Right lung (tissue), 2 donors: ENCODE measurements at regions not wholly inside any gene's neighbourhood (a gene's known extent, or its start where the extent isn't known, plus 50 kb on each side); places are given as distances from the start of the nearest gene placed in this dataset.

Experiments used
- DNase-seq, 2 donors: peaks; one replicate each; pipeline ENCODE4 v3.0.0-alpha.2; 2013

- no peak for DNase-seq
These were observed 490.7 kb upstream of the SULF2 start for GRCh38 chr20:48276021-48276342.

DNA sequence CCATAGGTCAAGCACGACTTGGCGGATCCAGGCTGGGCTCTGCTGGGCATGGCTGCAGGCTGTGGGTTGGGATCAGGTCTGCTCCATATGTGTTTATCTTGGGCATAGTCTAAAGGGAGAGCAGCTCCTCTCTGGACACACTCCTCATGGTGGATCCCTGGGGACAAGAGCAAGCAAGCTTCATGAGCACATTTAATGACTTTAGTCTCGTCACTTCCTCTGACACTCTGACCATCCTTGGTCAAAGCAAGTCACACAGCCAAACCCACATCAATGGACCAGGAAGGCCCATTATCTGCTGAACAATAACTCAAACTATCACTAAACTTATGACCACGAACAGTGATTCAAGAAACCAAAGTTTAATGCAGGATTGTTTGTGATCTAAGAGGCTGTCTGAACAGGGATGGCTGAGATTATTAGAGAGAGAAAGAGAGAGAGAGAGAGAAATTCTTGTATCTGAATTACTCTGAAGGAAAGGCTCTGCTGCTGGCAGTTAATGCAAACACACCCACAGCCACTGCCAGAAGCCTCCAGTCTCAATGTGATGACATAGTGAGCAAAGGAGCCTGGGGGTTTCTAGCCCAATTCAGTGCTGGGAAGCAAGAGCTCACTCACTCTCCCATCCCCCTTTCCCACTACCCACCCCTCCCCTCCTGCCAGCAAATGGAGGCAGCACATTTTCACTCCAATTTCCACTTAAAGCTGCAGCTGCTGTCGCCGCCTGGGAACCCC is 490.2 kb upstream of the SULF2 start:
- no peak for DNase-seq

GRCh38 chr20:48273843-48274242 is 488.6 kb upstream of the SULF2 start:
- no peak for DNase-seq

GRCh38 chr20:48270885-48271284 is 485.6 kb upstream of the SULF2 start:
- no peak for DNase-seq

- DNase-seq: no peak
These were observed 482.8 kb upstream of the SULF2 start for GRCh38 chr20:48267860-48268633.

DNA sequence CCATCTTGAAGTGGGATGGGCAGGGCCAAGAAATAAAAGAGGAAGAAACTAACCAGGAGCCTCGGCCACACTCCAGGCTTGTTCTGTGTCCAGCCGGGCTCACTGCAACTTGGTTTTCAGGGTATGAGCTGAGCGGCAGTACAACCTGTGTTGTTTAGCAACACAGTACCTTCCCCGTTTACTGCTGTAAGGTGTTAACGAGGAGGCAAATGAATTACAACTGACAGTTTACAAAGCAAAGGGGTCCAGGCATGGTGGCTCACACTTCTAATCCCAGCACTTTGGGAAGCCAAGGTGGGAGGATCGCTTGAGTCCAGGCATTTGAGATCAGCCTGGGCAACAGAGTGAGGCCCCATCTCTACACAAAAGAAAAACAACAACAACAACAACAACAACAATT is 481.3 kb upstream of the SULF2 start:
- DNase-seq: no peak

GRCh38 chr20:48265791-48266190 is 480.5 kb upstream of the SULF2 start:
- DNase-seq: no peak

GRCh38 chr20:48262955-48263354 is 477.7 kb upstream of the SULF2 start:
- DNase-seq: no peak

DNA sequence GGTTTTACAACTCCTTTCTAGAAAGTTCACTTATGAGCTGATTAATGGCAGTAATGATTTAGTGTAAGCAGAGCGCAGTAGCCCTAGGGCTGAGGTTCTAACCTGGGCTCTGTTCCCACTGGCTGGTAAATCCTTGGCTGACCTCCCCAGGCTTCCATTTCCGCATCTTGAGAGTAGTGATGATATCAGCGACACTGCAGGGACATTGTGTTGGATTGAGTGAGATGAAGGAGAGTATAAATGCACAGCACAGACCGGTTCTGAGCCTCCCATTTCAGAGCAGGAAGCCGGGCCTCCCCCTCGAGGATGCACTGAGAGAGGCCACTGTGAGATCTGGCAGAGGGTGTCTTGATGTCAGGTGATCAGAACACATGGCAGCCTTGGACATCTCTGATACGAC is 477.2 kb upstream of the SULF2 start:
- DNase-seq: no peak

- no peak for DNase-seq
These were observed 476.2 kb upstream of the SULF2 start for GRCh38 chr20:48261398-48261910.

DNA sequence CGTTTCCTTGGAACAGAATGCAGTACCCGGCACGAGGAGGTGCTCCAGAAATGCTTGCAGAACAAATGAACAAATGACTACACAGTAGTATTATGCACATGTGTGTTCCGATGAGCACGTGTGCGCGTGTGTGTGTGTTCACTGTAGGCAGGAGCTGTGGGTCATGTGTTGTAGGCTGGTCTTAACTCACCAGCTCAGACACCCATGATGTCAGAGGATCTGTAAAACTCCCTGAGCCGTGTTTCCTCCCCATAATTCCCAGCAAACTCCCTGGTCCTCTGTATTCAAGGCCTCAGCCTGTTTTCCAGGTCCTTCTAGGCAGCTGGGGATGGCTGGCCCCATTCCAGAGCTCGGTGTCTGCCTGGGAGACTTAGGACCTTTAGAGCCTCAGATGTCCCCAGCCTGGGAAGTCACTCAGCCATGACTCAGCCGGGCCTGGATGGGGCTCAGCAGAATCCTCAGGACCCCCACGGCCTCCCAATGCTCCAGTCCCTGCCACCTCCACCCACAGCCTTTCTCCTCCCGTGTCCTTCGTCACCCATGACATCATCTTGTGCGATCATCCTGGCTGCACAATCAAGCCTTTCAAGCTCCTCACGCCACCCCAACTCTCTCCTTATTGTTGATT is 475.0 kb upstream of the SULF2 start:
- DNase-seq: no peak

- DNase-seq: no peak
These were observed 474.2 kb upstream of the SULF2 start for GRCh38 chr20:48259456-48259855.

DNA sequence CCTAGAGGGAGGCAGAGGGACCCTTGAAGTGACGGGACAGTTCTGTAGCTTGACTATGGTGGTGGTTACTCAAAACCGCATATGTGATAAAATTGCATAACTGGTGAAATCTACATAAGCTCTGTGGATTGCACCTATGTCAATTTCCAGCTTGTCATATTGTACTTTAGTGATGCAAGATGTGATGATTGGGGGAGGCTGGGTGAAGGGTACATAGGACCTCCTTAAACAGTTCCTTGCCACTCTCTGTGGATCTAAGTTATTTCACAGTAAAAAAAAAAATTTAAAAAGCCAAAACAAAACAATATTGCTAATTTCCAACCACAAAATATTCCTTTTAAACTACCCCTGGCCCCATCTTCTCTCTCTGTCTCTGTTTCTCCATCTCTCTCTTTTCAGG is 472.6 kb upstream of the SULF2 start:
- no peak for DNase-seq

DNA sequence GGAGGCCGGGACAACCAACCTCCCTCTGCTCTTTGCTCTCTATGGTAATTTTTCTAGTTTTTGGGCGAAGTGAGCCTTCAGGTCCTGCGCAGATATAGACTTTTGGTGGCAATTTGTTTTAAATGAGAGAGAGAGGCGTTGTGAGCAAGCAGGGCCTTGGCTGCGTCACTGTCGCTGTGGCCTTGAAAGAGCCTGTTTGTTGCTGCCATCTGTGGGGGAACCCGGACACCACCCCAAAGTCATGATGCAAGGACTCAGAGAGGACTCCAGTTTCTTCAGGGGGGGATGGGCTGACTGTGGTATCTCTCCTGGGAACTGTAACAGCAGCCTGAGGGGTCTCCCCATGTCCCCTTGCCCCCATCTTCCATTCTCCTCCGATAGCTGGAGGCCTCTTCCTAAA is 462.7 kb upstream of the SULF2 start:
- no peak for DNase-seq

- DNase-seq: no peak
These were observed 460.9 kb upstream of the SULF2 start for GRCh38 chr20:48246061-48246790.

- no peak for DNase-seq
These were observed 457.3 kb upstream of the SULF2 start for GRCh38 chr20:48242623-48243022.

DNA sequence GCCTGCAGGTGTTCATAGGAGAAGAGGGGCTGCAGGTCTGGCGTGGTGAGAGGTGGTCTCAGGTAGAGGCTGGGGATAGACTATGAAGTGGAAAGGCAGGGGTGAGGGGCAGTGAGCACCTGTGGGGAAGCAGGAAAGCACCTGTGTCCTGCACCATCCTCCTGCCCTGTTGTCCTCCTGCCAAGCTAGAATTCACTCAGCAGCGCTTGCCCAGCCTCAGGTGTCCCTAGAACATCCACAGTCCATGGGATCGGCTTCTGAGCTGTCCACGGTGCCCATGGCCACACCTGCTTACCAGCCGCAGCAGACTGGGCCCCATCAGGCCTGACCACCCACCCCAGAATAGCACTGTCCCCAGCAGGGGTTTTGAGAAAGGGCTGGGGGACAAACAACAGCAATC is 456.2 kb upstream of the SULF2 start:
- no peak for DNase-seq

GRCh38 chr20:48238781-48239180 is 453.5 kb upstream of the SULF2 start:
- no peak for DNase-seq

- DNase-seq: no peak
These were observed 453.0 kb upstream of the SULF2 start for GRCh38 chr20:48238326-48238725.

GRCh38 chr20:48236000-48236970 is 451.0 kb upstream of the SULF2 start:
- DNase-seq: no peak

- no peak for DNase-seq
These were observed 449.7 kb upstream of the SULF2 start for GRCh38 chr20:48234951-48235350.
